ENCODE measurements at regions not wholly inside any gene's neighbourhood (a gene's known extent, or its start where the extent isn't known, plus 50 kb on each side); places are given as distances from the start of the nearest gene placed in this dataset.
A peak's percentile ranks its signal among the peaks of the same experiment; 100 is the strongest.

- TF ChIP-seq CTCF (IDR thresholded peaks at IDR 0.05; ENCODE audit: insufficient read depth, low read length) (no peak), REST (IDR thresholded peaks at IDR 0.05; ENCODE audit: insufficient replicate concordance, low read depth) (no peak), GABPA (IDR thresholded peaks at IDR 0.05; ENCODE audit: low read depth) (no peak), POLR2AphosphoS5 (IDR thresholded peaks at IDR 0.05; ENCODE audit: low read depth) (no peak), SPI1 (IDR thresholded peaks at IDR 0.05; ENCODE audit: borderline replicate concordance, low read depth) (no peak)
- Histone ChIP-seq H3K27ac (replicated peaks) (no peak overlapping the region), H3K4me3 (replicated peaks; ENCODE audit: insufficient read depth, low read length) (no peak overlapping the region), H3K27me3 (ENCODE audit: insufficient read depth, poor library complexity, severe bottlenecking) (no peaks in the 10 kb centered on the region)
- DNase-seq (ENCODE audit: low read depth in 1 of 2, low spot score in 1 of 2), result no peak
Measured at GRCh38 chr3:181764544-181764943, 52.8 kb downstream of the SOX2 start.

GRCh38 chr3:181770296-181770695 is 58.6 kb downstream of the SOX2 start:
- no peak overlapping the region for H3K4me3 ChIP-seq (replicated peaks; ENCODE audit: insufficient read depth, low read length)
- no peak for TF ChIP-seq POLR2AphosphoS5 (IDR thresholded peaks at IDR 0.05; ENCODE audit: low read depth)
- no peak for TF ChIP-seq CTCF (IDR thresholded peaks at IDR 0.05; ENCODE audit: insufficient read depth, low read length)
- TF ChIP-seq GABPA (IDR thresholded peaks at IDR 0.05; ENCODE audit: low read depth), result no peak
- TF ChIP-seq SPI1 (IDR thresholded peaks at IDR 0.05; ENCODE audit: borderline replicate concordance, low read depth), result no peak
- TF ChIP-seq REST (IDR thresholded peaks at IDR 0.05; ENCODE audit: insufficient replicate concordance, low read depth), result no peak
- no peak for DNase-seq (ENCODE audit: low read depth in 1 of 2, low spot score in 1 of 2)
- no peaks in the 10 kb centered on the region for H3K27me3 ChIP-seq (ENCODE audit: insufficient read depth, poor library complexity, severe bottlenecking)
- no peak overlapping the region for H3K27ac ChIP-seq (replicated peaks)

- DNase-seq (ENCODE audit: low read depth in 1 of 2, low spot score in 1 of 2), result no peak
- Histone ChIP-seq H3K27ac (replicated peaks) (no peak overlapping the region), H3K4me3 (replicated peaks; ENCODE audit: insufficient read depth, low read length) (no peak overlapping the region), H3K27me3 (ENCODE audit: insufficient read depth, poor library complexity, severe bottlenecking) (no peaks in the 10 kb centered on the region)
- TF ChIP-seq SPI1 (IDR thresholded peaks at IDR 0.05; ENCODE audit: borderline replicate concordance, low read depth) (peak; percentile 25; the same call in 1 of the 2 replicates), REST (IDR thresholded peaks at IDR 0.05; ENCODE audit: insufficient replicate concordance, low read depth) (no peak)
Measured at GRCh38 chr3:181771120-181771519, 59.4 kb downstream of the SOX2 start.

GRCh38 chr3:181772166-181772565 is 60.4 kb downstream of the SOX2 start:
- H3K4me3 ChIP-seq (replicated peaks; ENCODE audit: insufficient read depth, low read length), result no peak overlapping the region
- TF ChIP-seq POLR2AphosphoS5 (IDR thresholded peaks at IDR 0.05; ENCODE audit: low read depth), result no peak
- no peak overlapping the region for H3K27ac ChIP-seq (replicated peaks)
- no peak for DNase-seq (ENCODE audit: low read depth in 1 of 2, low spot score in 1 of 2)
- H3K27me3 ChIP-seq (ENCODE audit: insufficient read depth, poor library complexity, severe bottlenecking), result no peaks in the 10 kb centered on the region

All from HL-60 (cell line).